Stimulated activated memory B cell treated with anti-CD40 and anti-IgM and Interleukin-4, amounts not matched to agents 10 μg/mL and 1 μg/mL and 100 μg/mL, for 72 hours (primary cell): ENCODE measurements at regions not wholly inside any gene's neighbourhood (a gene's known extent, or its start where the extent isn't known, plus 50 kb on each side); places are given as distances from the start of the nearest gene placed in this dataset.
"Not testable (repeated sequence)": the region's sequence is repeated elsewhere in the genome, so short reads cannot be mapped to it uniquely, and the experiment has no call there.

Experiments used
- ATAC-seq: fragments of 150-1000 bp; cut with Tn5 transposase; 2 replicates; pipeline ENCODE4 v1.10.0; 2021
- H3K27ac Mint-ChIP-seq: one replicate; pipeline ENCODE4 v1.8.0; 2022; ENCODE audit warnings: mild to moderate bottlenecking, mixed read lengths
- H3K27me3 Mint-ChIP-seq: one replicate; pipeline ENCODE4 v1.8.0; 2022; ENCODE audit warnings: mixed read lengths
- H3K36me3 Mint-ChIP-seq: one replicate; pipeline ENCODE4 v1.8.0; 2022; ENCODE audit warnings: mixed read lengths
- H3K4me1 Mint-ChIP-seq: one replicate; pipeline ENCODE4 v1.8.0; 2022; ENCODE audit warnings: mixed read lengths
- H3K4me3 Mint-ChIP-seq: one replicate; pipeline ENCODE4 v1.8.0; 2022; ENCODE audit warnings: mild to moderate bottlenecking, moderate library complexity, mixed read lengths
- H3K9me3 Mint-ChIP-seq: one replicate; pipeline ENCODE4 v1.8.0; 2022; ENCODE audit warnings: mixed read lengths

DNA sequence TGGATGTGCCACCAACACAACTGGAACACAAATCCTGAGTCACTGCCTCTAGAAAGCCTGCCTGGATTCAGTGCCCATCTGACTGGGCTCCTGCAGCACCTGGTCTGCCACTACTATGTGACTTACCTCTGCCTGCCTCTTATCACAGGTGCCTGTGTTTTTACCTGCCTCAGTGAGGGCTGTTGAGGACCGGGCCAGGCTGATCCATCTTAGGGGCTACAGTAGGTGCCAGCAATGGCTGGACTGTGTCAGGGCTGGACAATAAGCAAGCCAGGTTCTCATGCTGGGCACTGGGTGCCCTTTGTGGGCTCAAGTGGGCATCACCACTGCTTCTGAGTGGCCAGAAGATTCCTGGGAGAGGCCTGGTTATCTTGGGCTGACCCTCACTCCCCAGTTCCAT lies 948.6 kb upstream of the TPTE start:
- not testable (repeated sequence) for H3K36me3 Mint-ChIP-seq, H3K4me3 Mint-ChIP-seq, H3K27me3 Mint-ChIP-seq, H3K4me1 Mint-ChIP-seq, ATAC-seq, H3K27ac Mint-ChIP-seq, H3K9me3 Mint-ChIP-seq

DNA sequence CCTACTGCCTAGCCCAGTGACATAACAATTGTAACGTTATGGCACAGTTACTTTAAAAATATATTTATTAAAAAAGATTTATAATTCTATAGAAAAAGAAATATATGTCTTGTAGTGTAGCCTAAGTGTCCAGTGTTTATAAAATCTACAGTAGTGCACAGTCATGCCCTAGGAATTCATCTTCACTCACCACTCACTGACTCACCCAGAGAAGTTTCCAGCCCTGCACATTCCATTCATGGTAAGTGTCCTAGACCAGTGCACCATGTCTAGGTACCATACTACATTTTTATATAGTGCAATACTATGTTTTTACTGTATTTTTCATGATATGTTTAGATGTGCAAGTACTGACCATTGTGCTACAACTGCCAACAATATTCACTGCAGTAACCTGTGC lies 947.9 kb upstream of the TPTE start:
- H3K9me3 Mint-ChIP-seq, ATAC-seq, H3K36me3 Mint-ChIP-seq, H3K4me3 Mint-ChIP-seq, H3K27me3 Mint-ChIP-seq, H3K4me1 Mint-ChIP-seq, H3K27ac Mint-ChIP-seq: not testable (repeated sequence)

DNA sequence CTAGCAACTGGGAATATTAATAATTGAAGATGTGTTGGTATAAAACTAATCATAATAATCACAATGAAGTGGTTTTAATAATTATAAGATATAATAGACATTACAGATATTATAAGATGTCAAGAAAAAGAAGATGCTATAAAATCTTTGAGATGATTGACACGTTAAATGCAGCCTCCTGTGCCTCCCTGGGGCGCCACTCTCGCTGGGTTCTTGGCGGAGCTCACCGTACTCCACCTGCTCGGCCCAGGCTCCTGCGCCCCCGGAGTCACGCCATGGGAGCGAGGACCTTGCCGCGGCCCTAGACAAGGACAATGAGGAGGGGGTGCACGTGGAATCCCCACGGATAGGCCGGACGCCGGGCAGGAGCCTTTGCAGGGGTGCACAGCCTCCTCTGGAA lies 942.1 kb upstream of the TPTE start:
- ATAC-seq, H3K27me3 Mint-ChIP-seq, H3K27ac Mint-ChIP-seq, H3K4me1 Mint-ChIP-seq, H3K36me3 Mint-ChIP-seq, H3K9me3 Mint-ChIP-seq, H3K4me3 Mint-ChIP-seq: not testable (repeated sequence)

DNA sequence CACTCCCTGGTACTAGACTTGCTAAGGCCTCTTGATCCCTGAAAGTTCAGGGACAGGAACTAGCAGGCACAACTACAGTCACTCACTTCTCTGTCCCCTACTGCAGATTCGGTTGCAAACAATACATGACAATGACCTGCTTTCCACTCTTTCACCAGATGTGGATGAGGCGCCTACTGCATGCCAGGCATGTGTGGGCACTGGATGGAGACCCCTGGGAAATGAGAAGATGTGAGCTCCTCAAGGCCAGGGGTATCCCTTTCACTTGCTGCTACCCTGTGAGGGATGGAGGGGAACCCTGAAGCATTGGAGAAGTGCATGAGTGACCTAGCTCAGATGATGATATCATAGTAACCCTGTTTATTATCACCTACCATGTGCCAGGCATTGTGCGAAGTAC lies 933.4 kb upstream of the TPTE start:
- not testable (repeated sequence) for H3K36me3 Mint-ChIP-seq, H3K4me1 Mint-ChIP-seq

DNA sequence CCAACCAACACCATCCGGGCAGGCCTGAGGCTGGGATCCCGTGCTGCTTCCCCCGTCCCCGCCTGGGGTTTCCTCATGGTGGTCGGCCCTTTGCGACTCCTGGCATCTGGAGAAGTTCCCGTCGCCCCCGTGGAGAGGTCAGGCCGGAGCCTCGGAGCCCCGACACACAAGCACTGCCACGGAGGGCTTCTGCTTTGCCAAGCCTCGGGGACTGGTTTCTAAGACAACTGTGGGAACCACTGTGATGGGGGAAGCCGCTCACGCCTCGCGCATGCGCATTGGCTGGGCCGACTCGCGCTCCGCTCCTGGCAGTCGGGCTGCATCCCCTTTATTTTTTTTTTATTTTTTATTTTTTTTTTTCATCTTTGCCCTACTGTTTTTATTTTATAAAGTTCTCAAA lies 928.8 kb upstream of the TPTE start:
- not testable (repeated sequence) for H3K27ac Mint-ChIP-seq, ATAC-seq, H3K4me1 Mint-ChIP-seq, H3K9me3 Mint-ChIP-seq, H3K4me3 Mint-ChIP-seq, H3K36me3 Mint-ChIP-seq, H3K27me3 Mint-ChIP-seq

More for the DNA sequence above, 933.4 kb upstream of the TPTE start:
- H3K27ac Mint-ChIP-seq, ATAC-seq, H3K9me3 Mint-ChIP-seq, H3K4me3 Mint-ChIP-seq, H3K27me3 Mint-ChIP-seq: not testable (repeated sequence)

DNA sequence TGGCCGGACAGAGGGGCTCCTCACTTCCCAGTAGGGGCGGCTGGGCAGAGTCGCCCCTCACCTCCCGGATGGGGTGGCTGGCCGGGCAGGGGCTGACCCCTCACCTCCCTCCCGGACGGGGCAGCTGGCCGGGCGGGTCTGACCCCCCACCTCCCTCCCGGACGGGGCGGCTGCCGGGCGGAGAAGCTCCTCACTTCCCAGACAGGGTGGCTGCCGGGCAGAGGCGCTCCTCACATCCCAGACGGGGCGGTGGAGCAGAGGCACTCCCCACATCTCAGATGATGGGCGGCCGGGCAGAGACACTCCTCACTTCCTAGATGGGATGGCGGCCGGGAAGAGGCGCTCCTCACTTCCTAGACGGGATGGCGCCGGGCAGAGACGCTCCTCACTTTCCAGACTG lies 927.7 kb upstream of the TPTE start:
- H3K4me3 Mint-ChIP-seq, ATAC-seq, H3K27me3 Mint-ChIP-seq, H3K27ac Mint-ChIP-seq, H3K36me3 Mint-ChIP-seq, H3K9me3 Mint-ChIP-seq, H3K4me1 Mint-ChIP-seq: not testable (repeated sequence)

DNA sequence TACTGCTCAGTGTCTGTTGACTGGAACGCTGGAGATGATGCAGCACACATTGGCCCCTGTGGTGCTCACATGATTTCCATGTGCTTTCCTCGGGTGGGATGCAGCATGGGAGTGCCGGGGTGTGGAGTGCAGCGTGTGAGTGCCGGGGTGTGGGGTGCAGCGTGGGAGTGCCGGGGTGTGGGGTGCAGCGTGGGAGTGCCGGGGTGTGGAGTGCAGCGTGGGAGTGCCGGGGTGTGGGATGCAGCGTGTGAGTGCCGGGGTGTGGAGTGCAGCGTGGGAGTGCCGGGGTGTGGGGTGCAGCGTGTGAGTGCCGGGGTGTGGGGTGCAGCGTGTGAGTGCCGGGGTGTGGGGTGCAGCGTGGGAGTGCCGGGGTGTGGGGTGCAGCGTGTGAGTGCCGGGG lies 907.4 kb upstream of the TPTE start:
- H3K4me3 Mint-ChIP-seq, H3K4me1 Mint-ChIP-seq, H3K27ac Mint-ChIP-seq, H3K9me3 Mint-ChIP-seq, H3K27me3 Mint-ChIP-seq, ATAC-seq, H3K36me3 Mint-ChIP-seq: not testable (repeated sequence)

DNA sequence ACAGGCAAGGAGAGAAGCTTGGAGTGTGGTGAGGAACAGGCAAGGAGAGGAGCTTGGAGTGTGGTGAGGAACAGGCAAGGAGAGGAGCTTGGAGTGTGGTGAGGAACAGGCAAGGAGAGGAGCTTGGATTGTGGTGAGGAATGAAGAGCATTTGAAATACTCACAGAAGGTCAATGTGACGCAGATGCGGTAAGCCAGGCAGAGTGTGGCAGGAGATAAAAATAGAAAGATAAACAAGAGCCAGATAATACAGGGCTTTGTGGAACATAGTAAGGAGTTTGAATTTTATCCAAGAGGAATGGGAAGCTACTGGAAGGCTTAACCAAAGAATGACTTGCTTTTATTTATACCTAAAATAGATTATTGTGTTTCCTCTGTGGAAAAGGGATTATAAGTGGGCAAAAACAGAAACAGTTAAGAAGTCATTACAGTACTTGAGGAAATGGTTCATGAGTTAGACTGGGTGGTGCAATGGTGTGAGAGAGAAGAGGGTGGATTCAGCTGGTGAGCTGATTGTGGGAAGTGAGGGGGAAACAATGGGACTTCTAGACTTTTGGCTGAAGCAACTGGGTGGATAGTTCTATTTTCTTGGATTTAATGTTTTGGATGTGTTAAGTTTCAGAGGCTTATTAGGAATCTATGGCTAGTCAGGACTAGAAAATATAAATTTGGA lies 900.1 kb upstream of the TPTE start:
- H3K27me3 Mint-ChIP-seq, ATAC-seq, H3K27ac Mint-ChIP-seq, H3K9me3 Mint-ChIP-seq, H3K36me3 Mint-ChIP-seq, H3K4me1 Mint-ChIP-seq, H3K4me3 Mint-ChIP-seq: not testable (repeated sequence)

DNA sequence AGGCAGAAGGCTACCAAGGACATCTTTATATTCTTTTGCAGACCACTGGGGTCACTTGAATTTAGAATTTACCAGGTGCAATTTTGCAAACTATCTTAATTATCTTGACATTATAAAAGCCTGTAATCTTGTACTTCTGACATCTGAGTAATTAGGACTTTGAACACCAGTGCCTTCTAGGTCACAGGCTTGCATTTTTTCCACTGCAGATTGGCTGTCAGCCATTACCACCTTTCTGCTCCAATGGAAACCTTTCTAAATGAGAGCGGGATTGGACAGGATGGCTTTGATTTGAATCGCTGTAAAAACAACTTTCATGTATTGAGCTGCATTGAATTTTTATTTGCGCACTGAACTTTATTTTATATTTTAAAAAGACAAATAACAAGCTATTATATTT lies 893.3 kb upstream of the TPTE start:
- H3K9me3 Mint-ChIP-seq, H3K4me1 Mint-ChIP-seq, ATAC-seq, H3K36me3 Mint-ChIP-seq, H3K27ac Mint-ChIP-seq, H3K4me3 Mint-ChIP-seq, H3K27me3 Mint-ChIP-seq: not testable (repeated sequence)

DNA sequence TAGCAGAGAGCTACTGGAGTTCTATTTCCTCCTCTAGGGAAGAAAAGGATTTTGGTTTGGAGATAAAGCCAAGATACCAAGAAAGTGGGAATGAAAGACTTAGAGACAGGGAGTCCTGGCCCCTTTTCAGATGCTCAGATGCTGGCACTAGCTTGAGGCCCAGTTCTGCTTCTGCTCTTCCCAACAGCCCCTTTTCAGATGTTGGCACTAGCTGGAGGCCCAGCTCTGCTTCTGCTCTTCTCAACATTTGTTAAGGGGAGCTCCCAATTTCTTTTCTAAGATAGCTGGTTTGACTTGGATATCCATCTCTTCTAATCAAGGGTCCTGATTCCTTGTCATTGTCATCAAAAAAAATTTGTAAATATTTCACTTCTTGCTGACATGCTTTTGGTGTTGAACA lies 874.0 kb upstream of the TPTE start:
- H3K4me3 Mint-ChIP-seq, H3K9me3 Mint-ChIP-seq, H3K36me3 Mint-ChIP-seq, H3K27ac Mint-ChIP-seq, H3K4me1 Mint-ChIP-seq, H3K27me3 Mint-ChIP-seq: not testable (repeated sequence)
- peak; percentile 6 for ATAC-seq

DNA sequence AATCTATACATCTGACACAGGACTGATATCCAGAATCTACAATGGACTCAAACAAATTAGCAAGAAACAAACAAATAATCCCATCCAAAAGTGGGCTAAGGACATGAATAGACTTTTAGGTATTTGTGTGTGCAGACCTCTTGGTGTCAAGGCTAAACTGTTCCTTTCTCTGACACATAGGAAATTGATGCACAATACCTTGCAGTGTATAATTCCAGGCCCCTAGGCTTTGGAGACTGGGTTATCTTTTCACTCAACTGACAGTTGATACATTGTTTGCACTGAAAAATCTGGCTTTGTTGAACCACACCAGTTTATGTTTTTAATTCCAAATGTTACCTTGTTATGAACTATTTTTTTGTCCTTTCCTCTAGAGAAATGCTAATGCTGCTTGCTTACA lies 873.1 kb upstream of the TPTE start:
- not testable (repeated sequence) for H3K9me3 Mint-ChIP-seq, H3K36me3 Mint-ChIP-seq, ATAC-seq, H3K4me3 Mint-ChIP-seq, H3K27ac Mint-ChIP-seq, H3K27me3 Mint-ChIP-seq, H3K4me1 Mint-ChIP-seq

DNA sequence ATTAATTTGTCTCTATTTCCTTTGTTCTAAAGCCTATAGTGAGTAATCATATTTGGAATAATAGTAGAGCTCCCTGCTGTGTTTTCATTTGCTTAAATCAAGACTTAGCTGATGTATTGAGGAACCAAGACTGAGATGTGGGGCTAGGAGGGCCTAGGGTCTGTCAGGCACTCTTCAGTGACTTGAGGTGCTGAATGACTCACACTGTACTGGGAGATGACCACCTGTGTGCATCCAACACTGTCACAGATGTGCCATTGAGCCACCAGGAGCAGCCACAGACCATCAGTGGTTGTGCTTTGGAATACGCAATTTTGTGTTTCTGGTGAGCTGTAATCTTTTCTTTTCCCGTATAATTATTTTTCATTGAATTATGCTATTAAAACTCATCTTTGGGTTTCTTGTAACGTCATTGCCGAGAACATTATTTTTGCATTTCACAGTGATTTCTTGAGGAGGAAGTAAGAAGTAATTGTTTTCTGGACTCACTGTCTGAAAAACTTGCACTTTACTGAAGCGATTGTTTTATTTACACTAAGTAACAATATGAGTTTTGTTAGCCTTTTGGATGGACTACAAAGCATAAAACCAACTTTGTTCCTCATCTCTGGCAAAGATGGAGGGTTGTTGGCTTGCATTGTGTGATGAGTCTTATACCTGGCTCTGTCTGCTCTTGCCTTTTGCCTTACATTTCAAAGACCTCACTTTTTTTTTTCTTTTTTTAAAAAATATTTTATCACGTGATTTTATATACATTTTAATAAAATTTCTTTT lies 872.2 kb upstream of the TPTE start:
- not testable (repeated sequence) for H3K4me1 Mint-ChIP-seq, H3K27me3 Mint-ChIP-seq, H3K36me3 Mint-ChIP-seq, ATAC-seq, H3K27ac Mint-ChIP-seq, H3K4me3 Mint-ChIP-seq, H3K9me3 Mint-ChIP-seq

DNA sequence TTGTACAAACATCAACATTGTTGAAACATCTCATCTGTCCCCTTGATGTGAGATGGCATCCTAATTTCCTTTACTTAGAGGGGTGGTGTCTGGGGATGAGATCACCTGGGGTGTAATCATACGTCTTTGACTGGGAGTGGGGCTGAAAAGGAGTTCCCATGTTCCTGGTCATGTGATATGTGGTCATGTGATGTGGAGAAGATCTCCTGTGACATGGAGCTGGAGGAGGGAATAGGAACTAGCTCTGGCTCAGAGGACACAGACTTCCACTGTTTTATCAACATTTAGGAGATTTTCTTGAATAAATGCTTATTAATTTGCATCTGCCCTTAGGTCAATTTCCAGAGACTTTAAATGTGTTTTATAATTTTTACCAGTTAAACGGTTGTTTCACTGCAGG lies 868.6 kb upstream of the TPTE start:
- not testable (repeated sequence) for H3K27me3 Mint-ChIP-seq, ATAC-seq, H3K4me3 Mint-ChIP-seq, H3K9me3 Mint-ChIP-seq, H3K4me1 Mint-ChIP-seq, H3K36me3 Mint-ChIP-seq, H3K27ac Mint-ChIP-seq

DNA sequence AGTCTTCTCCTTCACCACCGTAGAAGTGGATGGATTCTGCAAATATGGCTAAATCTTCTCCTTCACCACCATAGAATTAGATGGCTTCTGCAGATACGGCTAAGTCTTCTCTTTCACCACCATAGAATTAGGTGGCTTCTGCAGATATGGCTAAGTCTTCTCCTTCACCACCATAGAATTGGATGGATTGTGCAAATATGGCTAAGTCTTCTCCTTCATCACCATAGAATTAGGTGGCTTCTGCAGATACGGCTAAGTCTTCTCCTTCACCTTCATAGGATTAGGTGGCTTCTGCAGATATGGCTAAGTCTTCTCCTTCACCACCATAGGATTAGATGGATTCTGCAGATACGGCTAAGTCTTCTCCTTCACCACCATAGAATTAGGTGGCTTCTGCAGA lies 866.2 kb upstream of the TPTE start:
- not testable (repeated sequence) for ATAC-seq, H3K27ac Mint-ChIP-seq, H3K4me1 Mint-ChIP-seq, H3K36me3 Mint-ChIP-seq, H3K27me3 Mint-ChIP-seq, H3K9me3 Mint-ChIP-seq, H3K4me3 Mint-ChIP-seq

DNA sequence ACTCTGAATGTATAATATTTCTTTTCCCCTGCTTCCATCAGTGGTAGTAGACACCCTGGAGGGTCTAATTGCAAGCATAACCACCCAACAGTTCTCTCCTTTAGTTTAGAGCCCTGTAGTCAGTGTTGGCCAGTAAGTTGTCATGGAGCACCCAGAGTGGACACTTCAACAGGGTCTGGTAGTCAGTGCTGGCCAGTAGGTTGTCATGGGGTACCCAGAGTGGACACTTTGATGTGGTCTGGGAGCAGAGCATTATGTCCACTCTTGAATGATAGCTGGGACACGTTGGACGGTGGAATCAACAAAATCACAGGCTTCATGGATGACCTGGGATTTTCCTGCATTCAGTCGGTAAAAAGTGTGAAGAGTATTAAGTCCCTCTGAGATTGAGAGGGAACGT lies 864.9 kb upstream of the TPTE start:
- not testable (repeated sequence) for H3K36me3 Mint-ChIP-seq, H3K4me1 Mint-ChIP-seq, H3K27ac Mint-ChIP-seq, ATAC-seq, H3K27me3 Mint-ChIP-seq, H3K4me3 Mint-ChIP-seq, H3K9me3 Mint-ChIP-seq

DNA sequence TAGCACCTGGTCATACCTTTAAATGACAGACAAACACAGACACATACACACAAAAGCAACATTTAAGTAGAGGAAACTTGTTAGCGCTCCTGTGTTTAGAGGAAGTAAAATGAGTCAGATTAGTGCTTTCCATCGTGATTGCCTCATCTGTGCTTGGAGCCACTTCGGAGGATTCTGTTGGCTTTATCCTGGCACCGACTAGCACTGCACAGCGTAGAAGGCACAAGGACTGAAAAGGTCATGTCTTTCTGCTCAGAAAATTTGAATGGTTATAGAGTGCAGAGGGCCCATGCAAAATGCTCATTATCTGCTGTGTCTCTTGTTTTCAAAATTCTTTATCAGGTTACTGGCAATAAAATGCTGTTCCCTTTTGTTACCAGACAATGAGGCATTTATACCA lies 863.6 kb upstream of the TPTE start:
- H3K27me3 Mint-ChIP-seq, H3K36me3 Mint-ChIP-seq, H3K4me1 Mint-ChIP-seq, H3K4me3 Mint-ChIP-seq, H3K27ac Mint-ChIP-seq, H3K9me3 Mint-ChIP-seq: not testable (repeated sequence)
- ATAC-seq: peak; percentile 14

DNA sequence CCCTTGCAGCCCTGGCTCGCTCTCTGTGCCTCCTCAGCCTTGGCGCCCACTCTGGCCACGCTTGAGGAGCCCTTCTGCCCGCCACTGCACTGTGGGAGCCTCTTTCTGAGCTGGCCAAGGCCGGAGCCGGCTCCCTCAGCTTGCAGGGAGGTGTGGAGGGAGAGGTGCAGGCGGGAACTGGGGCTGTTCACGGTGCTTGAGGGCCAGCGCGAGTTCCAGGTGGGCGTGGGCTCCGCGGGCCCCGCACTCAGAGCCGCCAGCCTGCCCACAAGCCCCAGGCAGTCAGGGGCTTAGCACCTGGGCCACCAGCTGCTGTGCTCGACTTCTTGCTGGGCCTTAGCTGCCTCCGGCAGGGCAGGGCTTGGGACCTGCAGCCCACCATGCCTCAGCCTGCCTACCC lies 861.5 kb upstream of the TPTE start:
- not testable (repeated sequence) for H3K9me3 Mint-ChIP-seq, H3K4me3 Mint-ChIP-seq, H3K36me3 Mint-ChIP-seq, ATAC-seq, H3K27ac Mint-ChIP-seq, H3K27me3 Mint-ChIP-seq, H3K4me1 Mint-ChIP-seq
